ENCODE measurements at regions not wholly inside any gene's neighbourhood (a gene's known extent, or its start where the extent isn't known, plus 50 kb on each side); places are given as distances from the start of the nearest gene placed in this dataset.

DNA sequence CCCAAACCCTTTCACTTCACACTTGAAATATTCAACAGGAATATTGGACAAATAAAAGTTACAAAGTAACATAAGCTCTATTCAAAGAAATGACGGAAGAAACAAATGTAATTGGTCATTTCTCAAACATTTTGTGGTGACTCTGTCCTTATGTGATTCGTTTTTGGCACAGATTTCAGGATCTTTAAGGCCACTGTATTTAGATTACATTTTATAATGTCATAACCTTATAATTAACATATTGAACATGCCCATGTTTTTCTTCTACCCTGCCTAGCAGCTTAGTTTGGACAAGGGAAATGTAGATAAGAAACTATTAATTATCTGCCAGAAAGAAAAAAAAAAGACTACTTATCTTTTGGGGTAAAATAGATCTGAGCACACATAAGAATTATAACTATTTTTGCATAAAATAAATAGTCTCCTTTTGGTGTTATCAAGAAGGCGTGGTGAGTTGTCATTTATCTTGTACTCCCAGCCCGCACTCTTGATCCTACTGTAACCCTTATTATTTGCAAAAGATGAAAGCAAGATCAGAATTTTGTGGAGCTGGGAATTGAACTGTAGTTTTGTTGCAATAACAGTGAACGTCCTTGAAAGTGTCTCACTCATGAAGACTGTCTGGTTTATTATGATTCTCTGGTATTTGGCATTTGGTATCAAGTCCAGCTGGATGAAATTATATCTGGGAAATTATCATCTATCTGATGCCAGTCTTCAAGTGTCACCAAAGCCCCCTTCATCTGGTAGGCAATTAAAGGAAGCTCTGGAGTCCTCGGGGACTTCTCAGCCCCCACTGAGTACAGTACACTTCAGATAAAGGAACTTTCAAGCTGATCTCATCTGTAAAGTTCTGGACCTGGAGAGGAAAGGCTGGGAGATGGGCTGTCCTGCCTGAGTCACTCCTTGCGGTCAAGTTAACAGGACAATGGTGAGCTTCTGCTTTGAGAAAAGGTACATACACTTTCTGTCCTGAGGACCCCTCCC lies 175.7 kb upstream of the INHBA start:
- DNase-seq, result no peak

DNA sequence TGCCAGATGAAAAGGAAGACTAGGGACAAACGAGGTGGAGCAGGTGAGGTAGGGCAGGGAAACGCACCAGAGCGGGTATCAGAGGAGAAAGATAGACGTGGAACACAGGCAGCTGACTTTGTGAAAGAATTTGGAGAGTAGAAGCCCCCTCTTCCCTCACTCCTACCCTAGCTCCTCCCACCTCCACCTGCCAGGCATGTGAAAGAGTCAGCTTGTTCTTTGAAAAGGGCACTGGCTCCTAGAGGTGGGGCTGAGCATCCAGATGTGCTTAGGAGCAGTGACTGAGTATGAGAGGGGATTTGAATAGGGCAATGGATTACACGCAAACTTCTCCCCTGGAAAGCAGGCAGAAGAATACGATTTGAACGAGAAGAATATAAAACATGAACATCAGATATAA lies 174.2 kb upstream of the INHBA start:
- DNase-seq, result no peak

DNA sequence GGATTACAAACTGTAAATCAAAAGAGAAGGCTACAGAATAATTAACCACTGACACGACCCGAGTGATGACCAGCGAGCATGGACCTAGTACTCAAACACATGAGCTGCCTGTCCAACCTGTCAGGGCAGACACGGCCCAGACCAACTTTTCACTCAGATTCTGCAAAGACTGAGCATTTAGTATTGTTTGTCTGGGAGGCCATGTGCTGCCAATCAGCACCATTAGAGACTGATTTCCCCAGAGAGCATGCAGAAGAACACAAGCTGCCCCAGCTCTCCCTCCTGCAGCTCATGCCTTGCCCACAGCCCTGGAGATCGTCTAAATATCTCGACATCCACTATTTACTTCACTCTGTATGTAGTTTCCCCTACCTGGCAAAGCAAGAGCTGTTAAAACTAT lies 172.6 kb upstream of the INHBA start:
- DNase-seq, result no peak

DNA sequence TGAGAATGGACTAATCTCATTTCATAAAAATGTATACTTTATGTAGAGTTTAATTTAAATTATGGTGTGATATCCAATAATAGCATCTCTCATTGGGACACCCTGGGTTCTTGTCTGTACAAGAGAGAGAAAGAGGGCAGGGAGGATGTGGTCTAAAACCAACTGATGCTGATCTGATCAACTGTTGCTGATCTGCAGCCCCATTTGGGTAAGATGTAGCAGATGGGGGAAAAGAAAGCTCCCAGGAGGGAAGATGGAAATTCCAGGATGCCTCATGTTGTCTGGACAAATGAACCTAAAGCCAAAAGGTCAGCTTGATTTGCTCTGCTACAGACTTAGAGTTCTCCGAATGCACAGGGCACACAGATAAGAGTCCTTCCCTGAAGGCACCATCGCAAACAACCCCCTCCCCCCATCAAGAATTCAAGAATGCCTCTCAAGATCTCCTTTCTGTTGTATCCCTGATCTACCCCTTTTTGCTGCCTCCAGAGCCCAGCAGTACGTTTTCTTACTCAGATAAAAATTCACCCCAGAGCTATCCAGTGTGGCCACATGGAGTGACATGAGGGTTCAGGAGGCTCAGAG lies 171.4 kb upstream of the INHBA start:
- no peak for DNase-seq

DNA sequence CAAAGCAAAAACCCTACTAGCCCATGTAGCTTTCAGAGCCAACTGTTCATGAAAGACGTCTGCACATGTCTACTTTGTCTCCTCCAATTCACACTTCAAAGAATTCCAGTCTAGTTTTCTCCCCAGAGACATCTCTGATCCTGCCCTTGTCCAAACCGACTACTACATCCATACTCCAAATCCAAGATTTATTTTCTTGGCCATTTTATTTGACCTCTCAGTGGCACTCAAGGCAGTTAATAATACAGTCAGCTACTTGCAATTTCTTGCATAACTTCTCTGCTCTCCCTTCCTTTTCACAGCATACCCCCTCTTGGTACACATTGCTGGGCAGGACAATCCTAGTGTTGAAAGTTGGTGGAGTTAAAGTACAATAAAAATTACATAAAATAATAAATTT lies 170.9 kb upstream of the INHBA start:
- no peak for DNase-seq

DNA sequence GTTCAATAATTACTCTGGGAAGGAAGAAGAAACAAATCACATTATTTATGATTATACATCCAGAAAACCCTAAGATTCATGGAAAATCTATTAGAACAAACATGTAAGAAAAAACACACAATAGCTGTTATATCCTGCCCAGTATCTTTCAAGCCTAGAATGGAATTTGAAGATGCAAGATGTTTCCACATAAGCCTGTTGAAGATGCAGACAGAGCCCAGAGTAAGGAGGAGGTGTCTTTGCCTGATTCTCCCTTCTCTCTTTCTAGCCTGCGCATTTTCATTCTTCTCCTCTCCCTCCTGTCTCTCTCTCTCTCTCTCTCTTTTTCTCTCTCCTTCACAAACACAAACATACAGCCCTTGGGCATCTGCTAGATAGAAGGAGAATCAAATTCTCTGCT lies 170.1 kb upstream of the INHBA start:
- no peak for DNase-seq

DNA sequence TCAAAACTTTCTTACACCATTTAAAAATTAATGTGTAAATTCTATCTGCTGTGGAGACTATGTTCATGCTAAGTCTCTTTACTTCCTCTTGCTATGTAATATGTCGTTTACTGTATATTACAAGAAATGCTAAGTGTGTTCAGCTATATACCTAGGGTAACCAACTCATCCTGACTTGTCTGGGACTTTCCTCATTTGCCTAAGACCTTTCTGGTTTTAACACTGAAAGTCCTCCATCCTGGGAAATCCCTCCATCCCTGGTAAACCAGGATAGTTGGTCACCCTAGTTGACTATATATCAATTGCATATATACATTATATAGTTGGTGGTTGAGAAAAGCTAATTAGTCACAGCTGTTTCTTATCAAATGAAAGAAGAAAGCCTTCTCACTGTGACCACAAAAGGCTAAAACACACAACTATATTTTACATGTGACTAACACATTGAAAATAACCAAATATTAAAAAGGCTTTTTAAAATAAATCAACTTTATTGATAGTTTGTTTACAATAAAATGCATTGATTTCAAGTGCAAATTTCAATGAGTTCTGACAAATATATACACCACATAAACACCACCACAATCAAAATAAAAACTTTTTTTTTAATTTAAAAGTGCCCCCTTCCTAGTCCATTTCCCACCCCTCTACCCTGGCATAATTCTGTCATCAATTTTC lies 167.7 kb upstream of the INHBA start:
- no peak for DNase-seq

DNA sequence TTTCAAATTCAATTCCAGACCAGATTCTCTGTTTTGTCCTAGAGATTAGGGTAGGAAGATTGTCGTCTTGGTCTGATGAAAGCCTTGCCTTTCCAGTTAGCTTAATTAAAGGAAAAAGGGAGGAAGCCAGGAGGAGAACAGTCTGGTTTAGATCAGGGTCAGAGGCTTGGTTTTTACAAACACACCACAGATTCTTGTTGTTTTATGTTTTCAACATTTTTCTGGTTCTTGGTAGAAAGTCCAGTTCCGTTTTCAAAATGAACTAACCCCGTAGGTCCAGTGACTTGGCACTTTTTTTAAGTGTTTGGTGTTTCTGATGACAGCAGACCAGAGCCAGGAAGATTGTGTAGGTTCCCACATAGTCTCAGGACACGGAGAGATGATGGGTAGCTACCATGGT lies 167.1 kb upstream of the INHBA start:
- DNase-seq, result no peak

DNA sequence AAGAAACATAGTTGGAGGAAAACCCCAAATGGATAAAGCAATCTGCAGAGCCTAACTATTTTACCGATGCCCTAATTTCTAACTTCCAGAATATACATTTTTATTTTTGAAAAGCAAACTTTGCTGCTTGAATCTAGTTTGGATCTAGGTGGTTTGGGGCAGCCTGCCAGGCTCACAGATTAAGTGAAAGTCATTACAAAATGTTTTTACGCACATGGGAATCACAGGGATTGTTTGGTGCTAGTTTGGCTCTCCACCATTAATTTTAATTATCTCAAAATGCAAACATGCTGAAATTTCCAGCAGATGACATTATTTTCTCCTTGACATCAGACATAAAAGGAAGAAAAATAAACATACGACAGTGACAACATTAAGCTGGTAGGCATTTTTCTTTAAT lies 166.7 kb upstream of the INHBA start:
- no peak for DNase-seq

DNA sequence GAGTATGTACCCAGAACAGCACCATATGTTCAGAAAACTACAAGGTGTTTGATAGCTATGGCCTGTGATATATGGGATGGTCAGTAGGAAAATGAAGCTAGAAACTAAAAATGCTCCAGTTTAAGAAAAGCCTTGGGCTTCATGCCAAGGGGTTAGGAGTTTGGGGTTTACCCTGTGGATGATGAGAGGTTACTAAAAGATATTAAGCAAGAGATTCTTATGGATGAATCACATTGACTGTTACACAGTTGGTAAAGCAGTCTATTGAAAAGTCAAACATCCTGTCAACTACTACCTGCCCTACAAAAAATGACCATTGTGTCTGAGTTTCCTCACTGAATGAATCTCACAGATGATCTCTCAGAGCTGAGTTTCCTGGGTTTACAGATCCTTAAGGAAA lies 166.2 kb upstream of the INHBA start:
- DNase-seq, result no peak

DNA sequence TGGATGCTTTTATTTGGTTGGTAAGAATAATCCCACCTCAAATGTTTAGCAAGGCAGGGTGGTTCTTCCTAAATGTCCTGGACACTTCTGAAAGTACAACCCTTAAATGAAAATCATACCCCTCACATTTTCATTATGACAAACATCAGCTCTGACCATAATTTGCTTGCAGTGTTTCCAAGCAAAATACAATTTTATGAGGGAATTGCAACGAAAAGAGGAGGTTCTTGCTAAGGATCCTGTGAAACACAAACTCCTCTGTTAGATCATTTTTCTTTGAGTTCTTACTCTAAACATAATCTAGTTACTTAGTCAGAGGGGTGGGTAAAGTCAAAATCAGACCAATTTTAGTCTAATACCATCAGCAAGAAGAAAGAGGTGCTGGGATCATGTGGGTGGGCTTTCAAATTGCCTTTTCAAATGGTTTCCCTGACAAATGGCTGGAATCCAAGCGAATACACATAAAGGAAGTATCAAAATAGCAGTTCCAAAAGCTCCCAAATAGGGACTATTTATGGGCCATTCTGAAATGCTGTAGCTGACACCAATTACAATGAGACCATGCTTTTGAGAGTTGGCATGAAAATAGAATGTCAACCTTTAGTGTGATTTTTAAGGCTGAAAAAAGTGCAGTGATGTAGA lies 164.9 kb upstream of the INHBA start:
- no peak for DNase-seq

DNA sequence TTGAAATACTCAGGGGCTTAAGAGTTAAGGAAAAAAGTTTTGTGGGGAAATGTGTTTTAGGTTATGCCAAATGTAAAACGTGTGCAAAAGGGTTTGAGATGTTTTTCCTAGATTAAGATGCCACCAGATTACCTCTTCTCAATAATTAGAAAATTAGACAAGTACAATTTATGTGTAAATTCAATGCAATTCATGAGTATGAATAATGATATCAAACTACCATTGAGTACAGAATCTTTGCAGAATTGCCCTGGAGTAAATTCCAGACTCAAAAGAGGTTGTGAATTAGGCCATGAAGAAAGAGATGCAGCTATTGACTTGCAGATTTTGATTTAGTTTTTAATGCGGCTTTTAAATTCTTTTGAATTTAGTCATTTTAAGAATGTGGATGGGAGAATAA lies 159.4 kb upstream of the INHBA start:
- DNase-seq, result no peak

DNA sequence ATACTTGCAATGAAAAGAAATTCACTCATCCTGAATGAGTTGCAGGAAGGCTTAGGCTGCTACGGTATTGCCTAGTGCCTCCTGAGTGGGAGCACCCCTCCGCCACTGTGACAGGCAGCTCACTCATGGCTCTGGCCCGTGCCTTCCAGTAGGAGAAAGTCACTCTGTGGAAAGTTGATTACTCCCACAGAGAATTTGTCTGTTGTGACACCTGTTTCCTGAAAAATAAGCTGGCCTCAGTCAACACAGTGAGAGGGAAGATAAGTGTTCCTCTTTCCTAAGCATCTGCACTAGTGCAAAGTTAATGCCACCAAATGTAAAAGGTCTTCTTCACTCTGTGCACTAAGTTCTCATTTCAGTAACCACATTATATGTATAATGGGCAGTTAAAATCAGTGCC lies 158.8 kb upstream of the INHBA start:
- no peak for DNase-seq

DNA sequence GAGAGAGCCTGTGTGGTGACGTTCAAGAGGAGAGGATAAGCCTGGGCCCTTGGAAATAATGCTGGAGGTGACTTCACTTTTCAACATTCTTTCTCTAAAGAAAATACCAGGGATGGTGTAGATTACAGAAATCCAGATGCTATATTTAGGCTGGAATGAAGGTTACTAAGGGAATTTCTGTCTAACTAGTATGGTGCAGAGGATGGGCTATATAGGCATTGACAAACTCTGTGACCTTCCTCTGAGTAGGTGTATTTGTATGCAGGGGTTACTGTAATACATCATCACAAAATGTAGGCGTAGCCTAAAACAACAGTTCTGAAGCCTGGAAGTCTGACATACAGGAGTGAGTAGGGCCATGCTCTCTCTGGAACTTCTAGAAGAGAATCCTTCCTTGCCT lies 155.3 kb upstream of the INHBA start:
- DNase-seq, result no peak

DNA sequence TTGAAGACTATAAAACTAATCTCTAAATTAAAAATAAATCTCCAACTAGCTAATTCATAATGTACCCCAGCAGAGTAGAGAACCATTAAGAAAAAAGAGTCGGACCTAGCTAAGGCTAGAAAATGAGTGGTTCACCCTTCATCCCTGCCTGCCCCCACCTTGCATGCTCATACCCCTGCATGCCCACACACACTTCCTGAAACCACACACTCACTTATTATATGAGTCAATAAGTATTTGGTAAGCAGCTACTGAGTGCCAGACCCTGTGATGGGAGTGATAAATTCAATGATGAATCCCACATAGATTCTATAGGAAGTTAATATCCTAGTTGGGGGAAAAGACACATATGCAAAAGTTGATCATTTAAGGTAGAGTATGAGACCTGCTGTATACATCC lies 152.9 kb upstream of the INHBA start:
- DNase-seq, result no peak

DNA sequence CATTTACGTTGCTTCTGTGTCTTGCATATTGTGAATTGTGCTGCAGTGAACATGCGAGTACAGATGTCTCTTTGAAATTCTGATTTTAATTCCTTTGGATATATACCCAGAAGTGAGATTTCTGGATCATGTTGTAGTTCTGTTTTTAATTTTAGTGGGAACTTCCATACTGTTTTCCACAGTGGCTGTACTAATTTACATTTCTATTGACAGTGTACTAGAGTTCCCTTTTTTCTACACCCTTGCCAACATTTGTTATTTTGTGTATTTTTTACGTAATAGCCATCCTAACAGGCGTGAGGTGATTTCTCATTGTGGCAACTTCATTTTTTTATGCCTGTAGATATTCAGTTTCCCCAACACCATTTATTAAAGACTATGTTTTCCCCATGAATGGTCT lies 144.7 kb upstream of the INHBA start:
- DNase-seq, result no peak

DNA sequence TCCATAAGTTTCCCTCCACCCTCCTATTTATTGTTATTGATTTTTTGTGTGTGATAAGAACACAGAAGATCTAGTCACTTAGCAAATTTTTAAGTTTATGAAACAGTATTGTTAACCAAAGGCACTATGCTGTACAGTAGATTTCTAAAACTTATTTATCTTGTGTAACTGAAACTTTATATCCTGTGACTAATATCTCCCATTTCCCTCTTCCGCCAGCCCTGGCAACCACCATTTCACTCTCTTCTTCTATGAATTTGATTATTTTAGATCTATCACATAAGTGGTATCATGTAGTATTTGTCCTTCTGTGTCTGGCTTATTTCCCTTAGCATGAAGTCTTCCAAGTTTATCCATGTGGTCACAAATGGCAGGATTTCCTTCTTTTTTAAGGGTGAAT lies 144.3 kb upstream of the INHBA start:
- DNase-seq, result no peak

DNA sequence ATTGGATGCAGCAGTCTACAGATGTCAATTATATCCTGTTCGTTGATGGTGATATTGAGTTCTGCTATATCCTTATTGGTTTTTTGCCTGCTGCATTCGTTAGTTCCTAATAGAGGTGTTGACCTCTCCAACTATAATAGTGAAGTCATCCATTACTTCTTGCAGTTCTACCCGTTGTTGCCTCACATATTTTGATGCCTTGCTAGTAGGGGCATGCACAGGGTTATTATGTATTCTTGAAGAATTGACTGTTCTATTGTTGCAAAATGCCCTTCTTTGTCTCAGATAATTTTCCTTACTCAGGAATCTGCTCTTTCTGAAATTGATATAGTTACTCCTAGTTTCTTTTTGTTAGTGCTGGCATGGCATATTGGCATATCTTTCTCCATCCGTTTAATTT lies 140.1 kb upstream of the INHBA start:
- no peak for DNase-seq

DNA sequence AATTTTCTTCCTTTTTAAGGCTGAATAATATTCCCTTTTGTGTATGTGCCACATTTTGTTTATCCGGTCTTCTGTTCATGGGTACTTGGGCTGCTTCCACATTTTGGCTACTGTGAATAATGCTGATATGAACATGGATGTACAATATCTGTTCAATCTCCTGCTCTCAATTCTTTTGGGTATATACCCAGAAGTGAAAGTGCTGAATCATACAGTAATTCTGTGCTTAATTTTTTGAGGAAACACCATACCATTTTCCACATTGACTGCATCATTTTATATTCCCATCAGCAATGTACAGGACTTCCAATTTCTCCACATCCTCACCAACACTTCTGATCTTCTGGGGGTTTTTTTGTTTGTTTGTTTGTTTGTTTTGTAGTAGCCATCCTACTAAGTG lies 135.0 kb upstream of the INHBA start:
- no peak for DNase-seq

DNA sequence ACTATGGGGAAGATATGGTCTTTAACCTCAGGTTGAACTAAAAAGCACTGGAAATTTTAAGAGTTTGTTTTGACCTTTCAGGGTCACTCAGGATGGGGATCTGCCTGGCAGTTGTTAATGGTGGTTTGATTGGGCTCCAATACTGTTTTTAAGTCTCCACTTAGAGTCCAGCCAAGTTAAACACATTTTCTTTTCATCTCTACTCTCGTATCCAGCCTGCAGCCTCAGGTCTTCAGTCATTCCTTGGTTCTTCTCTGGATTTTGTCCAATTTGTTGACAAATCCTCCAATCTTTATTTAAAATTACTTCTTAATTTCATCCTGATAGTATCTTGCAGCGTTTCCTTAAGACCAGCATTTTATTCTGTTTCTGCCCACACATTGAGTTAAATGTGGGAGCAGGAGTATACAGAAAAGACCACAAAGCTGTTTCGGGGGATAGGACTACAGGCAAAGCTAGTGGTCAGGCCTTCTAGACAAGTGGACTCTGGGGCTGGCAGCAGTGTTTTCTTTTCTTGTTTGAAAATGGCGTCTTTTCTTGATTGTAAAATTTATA lies 133.2 kb upstream of the INHBA start:
- DNase-seq, result no peak

DNA sequence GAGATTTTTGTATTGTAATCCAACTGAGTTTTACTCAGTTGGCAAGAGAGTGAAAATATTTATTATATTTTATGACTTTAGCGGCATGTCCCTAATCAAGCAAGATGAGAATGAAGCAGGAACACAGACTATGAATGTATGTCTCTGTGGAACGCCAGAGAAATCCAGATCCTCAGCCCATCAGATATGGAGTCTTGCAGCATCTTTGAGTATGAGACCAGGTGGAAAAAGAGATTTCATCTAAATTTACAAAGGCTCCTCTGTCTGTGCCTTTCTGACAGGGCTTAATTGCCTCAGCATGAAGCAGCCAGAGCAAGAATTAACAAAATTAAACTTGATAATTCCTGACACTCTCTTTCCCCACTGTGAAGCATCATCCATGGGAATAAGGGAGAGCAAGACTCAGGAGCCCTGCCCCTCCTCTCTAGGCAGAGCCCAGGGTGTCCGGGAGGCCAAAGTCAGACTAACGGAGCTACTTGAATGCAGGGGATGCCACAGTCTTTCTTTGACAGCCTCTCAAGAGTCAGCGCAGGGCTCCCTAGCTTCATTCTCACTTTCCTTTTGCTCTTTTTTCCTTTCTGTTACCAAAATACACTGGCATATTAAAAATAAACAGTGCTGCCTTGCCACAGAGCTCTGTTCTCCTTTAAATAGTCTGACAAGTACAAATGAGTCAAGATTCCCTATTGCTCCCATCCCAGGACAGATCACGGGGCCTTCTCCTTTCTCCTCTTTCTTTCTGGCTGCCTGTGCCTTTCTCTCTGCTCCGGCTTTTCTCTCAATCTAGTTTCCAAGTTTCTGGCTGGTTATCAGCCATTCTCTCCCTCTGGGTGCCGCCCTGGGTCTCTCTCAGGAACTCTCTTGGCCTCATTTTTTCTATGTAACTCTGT lies 132.2 kb upstream of the INHBA start:
- DNase-seq, result no peak

DNA sequence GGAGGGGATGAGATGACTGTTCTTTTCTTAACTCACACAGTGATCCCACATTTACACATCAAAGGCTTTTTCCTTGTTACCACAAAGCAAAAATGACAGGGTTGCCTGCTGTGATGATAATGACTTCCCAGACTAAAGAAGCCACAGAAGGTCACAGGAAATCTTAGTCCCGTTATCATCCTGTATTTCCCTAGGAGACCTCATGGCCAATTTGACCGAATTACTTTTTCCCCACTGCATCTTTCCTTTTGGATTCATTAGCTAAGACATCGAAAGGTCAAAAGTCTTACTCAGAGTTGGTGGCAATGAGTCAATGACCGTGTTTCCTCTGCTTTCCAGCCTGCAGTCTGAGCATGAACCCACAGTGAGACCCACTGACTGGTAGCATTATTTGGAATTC lies 130.1 kb upstream of the INHBA start:
- no peak for DNase-seq

All from stimulated activated CD8-positive, alpha-beta memory T cell treated with anti-CD3 and anti-CD28 coated beads, Interleukin-4, amount 100 ng/mL, for 48 hours (primary cell).